Tibial artery (tissue), 4 donors: ENCODE measurements at regions not wholly inside any gene's neighbourhood (a gene's known extent, or its start where the extent isn't known, plus 50 kb on each side); places are given as distances from the start of the nearest gene placed in this dataset.

Experiments
- DNase-seq, 2 donors: peaks; one replicate each; pipeline ENCODE4 v3.0.0-alpha.2; 2019
- H3K27ac ChIP-seq, 2 donors: fragments of 200-600 bp; sonication (generic) in 1 of 2; 1 replicate in 1 of 2; 2 replicates in 1 of 2; pipeline ENCODE4 v1.5.1; 2018 to 2019; ENCODE audit warnings: mild to moderate bottlenecking in 1 of 2
- H3K27me3 ChIP-seq, 2 donors: fragments of 200-600 bp; sonication (generic) in 1 of 2; one replicate each; pipeline versions ENCODE4 v1.5.1 to v1.6.0; 2016 to 2019
- H3K36me3 ChIP-seq, 3 donors: fragments of 200-600 bp; sonication (generic) in 2 of 3; one replicate each; pipeline ENCODE4 v1.5.1; 2016 to 2019; ENCODE audit warnings: mild to moderate bottlenecking in 2 of 3
- H3K4me1 ChIP-seq, 4 donors: fragments of 200-600 bp; sonication (generic) in 2 of 4; 1 replicate in 3 of 4; 2 replicates in 1 of 4; pipeline ENCODE4 v1.5.1; 2016 to 2019
- H3K4me3 ChIP-seq, 2 donors: fragments of 200-600 bp; sonication (generic) in 1 of 2; 1 replicate in 1 of 2; 2 replicates in 1 of 2; pipeline ENCODE4 v1.5.1; 2018 to 2019; ENCODE audit warnings: mild to moderate bottlenecking in 2 of 2
- H3K9me3 ChIP-seq, 3 donors: fragments of 200-600 bp; sonication (generic) in 1 of 3; one replicate each; pipeline ENCODE4 v1.5.1; 2016 to 2019
- CTCF ChIP-seq, 2 experiments: fragments of 200-600 bp in 1 of 2; fragments of 450-650 bp in 1 of 2; IDR thresholded peaks; one replicate each; pipeline ENCODE4 v1.5.1; 2017 to 2019; ENCODE audit warnings: antibody characterized with exemption in 2 of 2, mild to moderate bottlenecking in 1 of 2, moderate library complexity in 1 of 2
- intact Hi-C: fragments of 100-400 bp; cut with DNase I; formaldehyde crosslinking; loops from one replicate; pipeline ENCODE4 v1.15.0; 2023; ENCODE audit warnings: low total_unique reads

- H3K27me3 ChIP-seq: no peaks in the 10 kb centered on the region
- no peak overlapping the region for H3K4me3 ChIP-seq
- intact Hi-C loops: no loop called here
- no peaks in the 10 kb centered on the region for H3K36me3 ChIP-seq
- no peak overlapping the region for H3K27ac ChIP-seq
- DNase-seq: no peak
- TF ChIP-seq CTCF (IDR thresholded peaks at IDR 0.05): no peak
- peaks cover 0 to 4% (median 0%) of the 10 kb centered on the region in 4 donors for H3K4me1 ChIP-seq
- no peaks in the 10 kb centered on the region for H3K9me3 ChIP-seq
Measured at GRCh38 chr12:87152841-87153528, 876.2 kb downstream of the C12orf50 start.

GRCh38 chr12:87152075-87152474 is 877.1 kb downstream of the C12orf50 start:
- no peak for TF ChIP-seq CTCF (IDR thresholded peaks at IDR 0.05)
- Histone ChIP-seq H3K27ac (no peak overlapping the region), H3K4me1 (peaks cover 0 to 4% (median 0%) of the 10 kb centered on the region in 4 donors), H3K4me3 (no peak overlapping the region), H3K27me3 (no peaks in the 10 kb centered on the region), H3K9me3 (no peaks in the 10 kb centered on the region), H3K36me3 (no peaks in the 10 kb centered on the region)
- intact Hi-C loops: no loop called here
- DNase-seq: no peak

- intact Hi-C loops: no loop called here
- H3K4me1 ChIP-seq: peaks cover 0 to 4% (median 0%) of the 10 kb centered on the region in 4 donors
- H3K9me3 ChIP-seq: no peaks in the 10 kb centered on the region
- no peak overlapping the region for H3K4me3 ChIP-seq
- no peaks in the 10 kb centered on the region for H3K36me3 ChIP-seq
- TF ChIP-seq CTCF (IDR thresholded peaks at IDR 0.05): no peak
- H3K27ac ChIP-seq: no peak overlapping the region
- no peaks in the 10 kb centered on the region for H3K27me3 ChIP-seq
- no peak for DNase-seq
Measured at GRCh38 chr12:87150969-87151662, 878.1 kb downstream of the C12orf50 start.

- intact Hi-C loops: no loop called here
- Histone ChIP-seq H3K4me1 (no peaks in the 10 kb centered on the region), H3K4me3 (no peak overlapping the region), H3K36me3 (no peaks in the 10 kb centered on the region), H3K27ac (no peak overlapping the region), H3K9me3 (no peaks in the 10 kb centered on the region), H3K27me3 (no peaks in the 10 kb centered on the region)
- TF ChIP-seq CTCF (IDR thresholded peaks at IDR 0.05): no peak
- no peak for DNase-seq
Measured at GRCh38 chr12:87142342-87142741, 886.2 kb upstream of the MGAT4C start.

- H3K4me3 ChIP-seq: no peak overlapping the region
- no peaks in the 10 kb centered on the region for H3K27me3 ChIP-seq
- no peak for TF ChIP-seq CTCF (IDR thresholded peaks at IDR 0.05)
- H3K9me3 ChIP-seq: no peaks in the 10 kb centered on the region
- H3K27ac ChIP-seq: no peak overlapping the region
- H3K36me3 ChIP-seq: no peaks in the 10 kb centered on the region
- no peak for DNase-seq
- H3K4me1 ChIP-seq: peaks cover 0 to 7% (median 0%) of the 10 kb centered on the region in 4 donors
- intact Hi-C loops: no loop called here
Measured at GRCh38 chr12:87141091-87141490, 884.9 kb upstream of the MGAT4C start.
